ENCODE measurements at regions not wholly inside any gene's neighbourhood (a gene's known extent, or its start where the extent isn't known, plus 50 kb on each side); places are given as distances from the start of the nearest gene placed in this dataset.

GRCh38 chr13:109309625-109310363, 476.6 kb downstream of the IRS2 start:
- Histone ChIP-seq H2BK20ac (ENCODE audit: low read depth, low read length, poor library complexity, severe bottlenecking) (no peak overlapping the region), H4K5ac (ENCODE audit: insufficient read length, low read depth, low read length) (no peak overlapping the region), H3K18ac (ENCODE audit: insufficient read length, low read depth, low read length) (no peak overlapping the region), H4K8ac (replicated peaks; ENCODE audit: insufficient read length, low read depth, low read length) (no peak overlapping the region), H4K91ac (ENCODE audit: insufficient read length, low read depth, low read length) (no peak overlapping the region), H2BK120ac (ENCODE audit: low read depth, low read length, poor library complexity, severe bottlenecking) (no peak overlapping the region), H3K14ac (ENCODE audit: insufficient read depth, low read length) (no peak overlapping the region), H3K23me2 (ENCODE audit: insufficient read length, low read depth, low read length, poor library complexity, severe bottlenecking) (no peaks in the 10 kb centered on the region), H2BK12ac (ENCODE audit: insufficient read length, low read depth, low read length) (no peak overlapping the region), H3K4ac (ENCODE audit: low read depth, low read length) (no peak overlapping the region), H3K79me2 (ENCODE audit: insufficient read depth, low read length) (no peaks in the 10 kb centered on the region), H3K79me1 (ENCODE audit: insufficient read depth, low read depth, low read length, poor library complexity, severe bottlenecking) (no peaks in the 10 kb centered on the region), H3K56ac (ENCODE audit: insufficient read length, low read depth, low read length) (no peak overlapping the region), H3K4me1 (ENCODE audit: insufficient read depth, low read length) (no peaks in the 10 kb centered on the region), H4K20me1 (ENCODE audit: control insufficient read depth, insufficient read depth, insufficient read length) (no peaks in the 10 kb centered on the region), H3K23ac (ENCODE audit: insufficient read length, low read depth, low read length) (no peak overlapping the region), H2BK5ac (ENCODE audit: insufficient read length, low read length) (no peak overlapping the region), H3K27me3 (ENCODE audit: insufficient read depth, low read length) (no peaks in the 10 kb centered on the region), H3K4me2 (ENCODE audit: insufficient read depth, insufficient read length, low read length) (no peak overlapping the region), H3K27ac (ENCODE audit: insufficient read length, low read depth, low read length) (no peak overlapping the region), H2AFZ (ENCODE audit: low read length) (no peak overlapping the region), H2BK15ac (ENCODE audit: low read depth, low read length) (no peak overlapping the region), H3K9ac (ENCODE audit: extremely low read depth, insufficient read length, low read length) (no peak overlapping the region), H3T11ph (ENCODE audit: low read length) (no peak overlapping the region), H3K9me3 (ENCODE audit: control insufficient read depth, low read depth, low read length) (no peaks in the 10 kb centered on the region), H2AK5ac (ENCODE audit: insufficient read length, low read length) (no peak overlapping the region)
- Mint-ChIP-seq H3K4me1 (no peaks in the 10 kb centered on the region), H3K27ac (no peak overlapping the region), H3K27me3 (ENCODE audit: low read depth) (no peaks in the 10 kb centered on the region), H3K36me3 (ENCODE audit: insufficient read depth in 1 of 3, low read depth in 3 of 3) (peaks cover 0 to 6% (median 0%) of the 10 kb centered on the region in 3 experiments; a peak in 1 of 7 replicates), H3K9me3 (peaks cover 0 to 10% of the 10 kb centered on the region in 2 experiments; a peak in 3 of 5 replicates), H3K4me3 (no peak overlapping the region)
- DNase-seq: no peak
- WGBS (ENCODE audit: extremely low coverage, insufficient read length, low lambda C conversion rate): no CpG with 5 or more reads among the region's 12 CpGs
- TF ChIP-seq CTCF (conservative IDR thresholded peaks at IDR 0.05): no peak

All from H9 (cell line).